ENCODE measurements at regions not wholly inside any gene's neighbourhood (a gene's known extent, or its start where the extent isn't known, plus 50 kb on each side); places are given as distances from the start of the nearest gene placed in this dataset.
A peak's percentile ranks its signal among the peaks of the same experiment; 100 is the strongest.

DNA sequence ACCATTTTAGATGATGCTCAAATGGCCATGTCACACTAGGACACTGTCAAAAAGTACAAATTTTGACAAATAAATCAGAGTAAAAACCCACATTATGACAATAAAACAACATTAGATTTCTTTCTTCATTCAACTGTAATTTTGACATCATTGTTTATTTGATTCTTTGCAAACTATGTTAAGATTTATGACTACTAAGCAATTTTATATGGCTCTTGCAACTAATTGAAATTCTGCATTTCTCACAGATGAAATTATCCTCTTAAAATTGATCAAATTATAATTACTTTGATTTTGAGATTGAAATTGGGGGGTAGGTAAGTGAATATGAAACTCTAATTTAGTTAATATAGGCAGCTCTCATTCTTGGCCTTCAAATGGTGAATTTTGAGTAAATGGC, 59.8 kb downstream of the ATOH1 start:
- intact Hi-C loops (cut with DNase I; ENCODE audit: low total_unique reads) (no loop called here), in situ Hi-C loops (cut with MboI; ENCODE audit: low pct_ligation_motif_present in 1 of 4, low pct_unique_long_range_greater_than_20kb in 1 of 4, low sequenced_read_pairs in 3 of 4) (no loop called here)
- H3K27ac ChIP-seq: no peak overlapping the region
- TF ChIP-seq EP300 (IDR thresholded peaks at IDR 0.05; ENCODE audit: low read depth): no peak
- TF ChIP-seq, protein P1, sequence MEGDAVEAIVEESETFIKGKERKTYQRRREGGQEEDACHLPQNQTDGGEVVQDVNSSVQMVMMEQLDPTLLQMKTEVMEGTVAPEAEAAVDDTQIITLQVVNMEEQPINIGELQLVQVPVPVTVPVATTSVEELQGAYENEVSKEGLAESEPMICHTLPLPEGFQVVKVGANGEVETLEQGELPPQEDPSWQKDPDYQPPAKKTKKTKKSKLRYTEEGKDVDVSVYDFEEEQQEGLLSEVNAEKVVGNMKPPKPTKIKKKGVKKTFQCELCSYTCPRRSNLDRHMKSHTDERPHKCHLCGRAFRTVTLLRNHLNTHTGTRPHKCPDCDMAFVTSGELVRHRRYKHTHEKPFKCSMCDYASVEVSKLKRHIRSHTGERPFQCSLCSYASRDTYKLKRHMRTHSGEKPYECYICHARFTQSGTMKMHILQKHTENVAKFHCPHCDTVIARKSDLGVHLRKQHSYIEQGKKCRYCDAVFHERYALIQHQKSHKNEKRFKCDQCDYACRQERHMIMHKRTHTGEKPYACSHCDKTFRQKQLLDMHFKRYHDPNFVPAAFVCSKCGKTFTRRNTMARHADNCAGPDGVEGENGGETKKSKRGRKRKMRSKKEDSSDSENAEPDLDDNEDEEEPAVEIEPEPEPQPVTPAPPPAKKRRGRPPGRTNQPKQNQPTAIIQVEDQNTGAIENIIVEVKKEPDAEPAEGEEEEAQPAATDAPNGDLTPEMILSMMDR (IDR thresholded peaks at IDR 0.05): no peak
- H3K27me3 ChIP-seq: no peaks in the 10 kb centered on the region
- H3K36me3 ChIP-seq: no peaks in the 10 kb centered on the region
- H3K4me1 ChIP-seq: peaks cover 0 to 11% (median 3%) of the 10 kb centered on the region in 4 donors
- no peak for DNase-seq
- H3K9me3 ChIP-seq: no peaks in the 10 kb centered on the region
- H3K4me3 ChIP-seq: no peak overlapping the region

DNA sequence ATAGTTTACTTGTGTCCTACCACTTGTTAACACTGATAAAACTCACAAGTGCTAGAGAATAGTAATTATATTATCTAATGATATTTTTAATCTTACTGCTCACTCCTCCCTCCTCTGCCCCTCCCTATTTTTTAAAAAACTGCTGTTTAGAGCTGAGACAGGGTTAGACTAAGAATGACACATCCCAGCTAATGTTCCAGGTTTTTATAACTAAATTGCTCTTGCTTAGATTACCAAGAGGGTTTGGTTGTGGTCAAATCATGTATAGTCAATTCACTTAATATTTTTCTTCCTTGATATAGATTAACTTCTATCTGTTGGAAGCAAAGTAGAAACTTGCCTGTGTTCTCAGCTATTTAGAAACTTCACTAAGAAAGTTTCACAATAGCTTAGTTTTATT, 60.2 kb downstream of the ATOH1 start:
- TF ChIP-seq EP300 (IDR thresholded peaks at IDR 0.05; ENCODE audit: low read depth): no peak
- TF ChIP-seq POLR2A (IDR thresholded peaks at IDR 0.05): no peak
- TF ChIP-seq, protein P1 (IDR thresholded peaks at IDR 0.05): no peak
- TF ChIP-seq POLR2AphosphoS5 (IDR thresholded peaks at IDR 0.05): no peak
- Histone ChIP-seq H3K4me1 (peaks cover 0 to 11% (median 3%) of the 10 kb centered on the region in 4 donors), H3K36me3 (no peaks in the 10 kb centered on the region), H3K27ac (peak overlapping the region in 3 of 4 donors; percentile 4 to 43 (median 24)), H3K27me3 (no peaks in the 10 kb centered on the region), H3K9me3 (no peaks in the 10 kb centered on the region), H3K4me3 (no peak overlapping the region)
- intact Hi-C loops (cut with DNase I; ENCODE audit: low total_unique reads): no loop called here
- in situ Hi-C loops (cut with MboI; ENCODE audit: low pct_ligation_motif_present in 1 of 4, low pct_unique_long_range_greater_than_20kb in 1 of 4, low sequenced_read_pairs in 3 of 4): no loop called here
- no peak for DNase-seq

DNA sequence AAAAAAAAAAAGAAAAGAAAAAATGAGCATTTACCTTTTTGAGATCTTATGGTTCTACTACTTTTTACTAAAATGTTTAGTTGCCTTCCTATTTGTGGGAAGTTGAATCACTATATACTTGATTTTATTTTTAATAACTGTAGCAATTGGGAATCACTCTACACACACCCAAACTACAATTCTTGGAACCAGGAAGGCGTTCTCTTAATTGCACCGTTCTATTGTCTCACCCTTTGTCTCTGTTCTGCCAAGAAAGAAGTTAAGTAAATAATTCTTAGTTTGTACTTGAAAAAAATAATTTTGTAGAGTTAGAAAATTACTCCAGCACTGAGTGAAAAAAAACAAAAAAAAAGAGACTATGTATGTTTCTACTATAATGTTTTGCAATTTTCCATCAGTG, 62.7 kb downstream of the ATOH1 start:
- no peak for DNase-seq
- Histone ChIP-seq H3K9me3 (no peaks in the 10 kb centered on the region), H3K27me3 (no peaks in the 10 kb centered on the region), H3K4me3 (no peak overlapping the region), H3K36me3 (no peaks in the 10 kb centered on the region), H3K27ac (peak overlapping the region in 2 of 4 donors; percentile 5 to 27), H3K4me1 (peaks cover 0 to 18% (median 6%) of the 10 kb centered on the region in 4 donors)
- in situ Hi-C loops (cut with MboI; ENCODE audit: low pct_ligation_motif_present in 1 of 4, low pct_unique_long_range_greater_than_20kb in 1 of 4, low sequenced_read_pairs in 3 of 4): no loop called here
- intact Hi-C loops (cut with DNase I; ENCODE audit: low total_unique reads): no loop called here
- WGBS, 2 donors (ENCODE audit: low coverage in 1 of 2): 45 to 66% methylated on average over 2 of the region's 2 CpGs
- TF ChIP-seq POLR2AphosphoS5 (IDR thresholded peaks at IDR 0.05) (no peak), POLR2A (IDR thresholded peaks at IDR 0.05) (no peak), EP300 (IDR thresholded peaks at IDR 0.05; ENCODE audit: low read depth) (no peak)
- TF ChIP-seq, protein P1 (IDR thresholded peaks at IDR 0.05): no peak

DNA sequence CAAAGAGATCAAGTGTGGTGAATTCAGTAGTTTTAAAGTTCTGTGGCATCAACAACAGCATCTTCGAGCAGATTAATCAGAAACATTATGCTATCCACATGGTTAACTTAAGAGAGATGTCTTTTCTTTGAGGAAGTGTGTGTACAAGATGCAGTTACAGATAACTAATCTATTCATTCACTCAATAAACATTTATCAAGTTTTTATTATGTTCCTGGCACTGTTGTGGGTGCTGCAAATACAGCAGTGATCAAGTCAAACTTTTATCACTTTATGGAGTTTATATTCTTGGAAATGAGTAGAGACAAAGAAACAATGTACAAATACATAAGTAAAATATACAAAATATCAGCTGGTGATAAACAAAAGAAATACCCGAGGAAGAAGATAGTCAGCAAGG, 66.4 kb downstream of the ATOH1 start:
- H3K36me3 ChIP-seq: no peaks in the 10 kb centered on the region
- intact Hi-C loops (cut with DNase I; ENCODE audit: low total_unique reads): no loop called here
- peaks cover 0 to 14% (median 3%) of the 10 kb centered on the region in 4 donors for H3K4me1 ChIP-seq
- 38 to 44% methylated on average over 2 of the region's 2 CpGs for WGBS, 2 donors (ENCODE audit: low coverage in 1 of 2)
- TF ChIP-seq POLR2A (IDR thresholded peaks at IDR 0.05) (no peak), EP300 (IDR thresholded peaks at IDR 0.05; ENCODE audit: low read depth) (no peak), POLR2AphosphoS5 (IDR thresholded peaks at IDR 0.05) (no peak)
- TF ChIP-seq, protein P1 (IDR thresholded peaks at IDR 0.05): no peak
- DNase-seq: no peak
- no peaks in the 10 kb centered on the region for H3K27me3 ChIP-seq
- in situ Hi-C loops (cut with MboI; ENCODE audit: low pct_ligation_motif_present in 1 of 4, low pct_unique_long_range_greater_than_20kb in 1 of 4, low sequenced_read_pairs in 3 of 4): no loop called here
- H3K4me3 ChIP-seq: no peak overlapping the region
- H3K9me3 ChIP-seq: no peaks in the 10 kb centered on the region
- H3K27ac ChIP-seq: no peak overlapping the region

All from transverse colon (tissue), 4 donors.